ENCODE measurements at regions not wholly inside any gene's neighbourhood (a gene's known extent, or its start where the extent isn't known, plus 50 kb on each side); places are given as distances from the start of the nearest gene placed in this dataset.

GRCh38 chr2:4549666-4550210 is 846.4 kb downstream of the DCDC2C start:
- Histone ChIP-seq H3K4me2 (no peak overlapping the region), H3K4me1 (replicated peaks; ENCODE audit: insufficient read depth) (no peaks in the 10 kb centered on the region), H3K27ac (no peak overlapping the region), H3K36me3 (ENCODE audit: low read depth) (no peaks in the 10 kb centered on the region), H3K9me3 (ENCODE audit: insufficient read depth, low read depth) (no peaks in the 10 kb centered on the region), H2AFZ (no peak overlapping the region), H3K4me3 (no peak overlapping the region), H3K9me2 (ENCODE audit: insufficient read depth) (no peaks in the 10 kb centered on the region), H4K20me1 (ENCODE audit: insufficient read depth) (no peaks in the 10 kb centered on the region), H3K27me3 (ENCODE audit: insufficient read depth, low read depth) (peaks cover 14% of the 10 kb centered on the region; the same call in 1 of the 2 replicates), H3K79me2 (ENCODE audit: low read depth) (no peaks in the 10 kb centered on the region), H3F3A (ENCODE audit: insufficient read depth, low read depth) (no peaks in the 10 kb centered on the region)
- intact Hi-C loops (cut with micrococcal nuclease; ENCODE audit: unreplicated experiment), result no loop called here
- no peak for DNase-seq
- no peak for TF ChIP-seq CTCF (conservative IDR thresholded peaks at IDR 0.05)
- no peak for TF ChIP-seq EZH2 (IDR thresholded peaks at IDR 0.05; ENCODE audit: low read depth)
- BruUV-seq (replicated peaks), result no TSS peak
- CTCF ChIA-PET, result no interaction called here
- POLR2A ChIA-PET (ENCODE audit: unreplicated experiment), result no interaction called here

- Histone ChIP-seq H3K9me2 (ENCODE audit: insufficient read depth) (no peaks in the 10 kb centered on the region), H3K4me2 (no peak overlapping the region), H3K27ac (no peak overlapping the region), H3K36me3 (ENCODE audit: low read depth) (no peaks in the 10 kb centered on the region), H3K9me3 (ENCODE audit: insufficient read depth, low read depth) (no peaks in the 10 kb centered on the region), H4K20me1 (ENCODE audit: insufficient read depth) (no peaks in the 10 kb centered on the region), H3K79me2 (ENCODE audit: low read depth) (no peaks in the 10 kb centered on the region), H3K27me3 (ENCODE audit: insufficient read depth, low read depth) (peaks cover 14% of the 10 kb centered on the region; the same call in 1 of the 2 replicates), H2AFZ (no peak overlapping the region), H3K4me1 (replicated peaks; ENCODE audit: insufficient read depth) (no peaks in the 10 kb centered on the region), H3K4me3 (no peak overlapping the region), H3F3A (ENCODE audit: insufficient read depth, low read depth) (no peaks in the 10 kb centered on the region)
- no peak for TF ChIP-seq EZH2 (IDR thresholded peaks at IDR 0.05; ENCODE audit: low read depth)
- intact Hi-C loops (cut with micrococcal nuclease; ENCODE audit: unreplicated experiment), result no loop called here
- CTCF ChIA-PET, result no interaction called here
- POLR2A ChIA-PET (ENCODE audit: unreplicated experiment), result no interaction called here
- BruUV-seq (replicated peaks), result no TSS peak
- DNase-seq, result no peak
These were observed 848.5 kb downstream of the DCDC2C start for GRCh38 chr2:4551691-4552474.

DNA sequence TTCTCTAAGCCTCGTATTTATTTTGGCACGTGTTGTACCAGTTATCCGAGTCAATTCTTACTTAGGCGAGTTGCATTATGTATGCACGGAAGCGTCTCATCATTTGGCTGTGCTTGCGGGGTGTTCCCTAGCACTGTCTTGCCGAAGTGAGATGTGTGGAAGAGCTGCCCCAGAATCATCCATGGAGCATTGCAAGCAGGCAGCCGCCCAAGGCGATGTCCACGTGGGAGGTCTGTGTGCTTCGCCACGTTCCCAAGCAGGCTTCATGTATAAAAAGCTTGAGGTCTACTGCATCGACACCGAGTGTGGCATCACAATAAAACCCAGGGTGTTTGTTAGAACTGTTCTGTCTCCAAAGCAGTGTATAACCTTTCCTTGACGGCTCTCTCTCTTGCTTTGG is 849.9 kb downstream of the DCDC2C start:
- Histone ChIP-seq H3K27me3 (ENCODE audit: insufficient read depth, low read depth) (peaks cover 14% of the 10 kb centered on the region; the same call in 1 of the 2 replicates), H2AFZ (no peak overlapping the region), H3F3A (ENCODE audit: insufficient read depth, low read depth) (no peaks in the 10 kb centered on the region), H3K79me2 (ENCODE audit: low read depth) (no peaks in the 10 kb centered on the region), H3K4me1 (replicated peaks; ENCODE audit: insufficient read depth) (no peaks in the 10 kb centered on the region), H3K9me2 (ENCODE audit: insufficient read depth) (no peaks in the 10 kb centered on the region), H3K9me3 (ENCODE audit: insufficient read depth, low read depth) (no peaks in the 10 kb centered on the region), H3K4me2 (no peak overlapping the region), H3K4me3 (no peak overlapping the region), H3K36me3 (ENCODE audit: low read depth) (no peaks in the 10 kb centered on the region), H3K27ac (no peak overlapping the region), H4K20me1 (ENCODE audit: insufficient read depth) (no peaks in the 10 kb centered on the region)
- no TSS peak for BruUV-seq (replicated peaks)
- no peak for TF ChIP-seq CTCF (conservative IDR thresholded peaks at IDR 0.05)
- no peak for TF ChIP-seq EZH2 (IDR thresholded peaks at IDR 0.05; ENCODE audit: low read depth)
- CTCF ChIA-PET, result no interaction called here
- no peak for DNase-seq
- POLR2A ChIA-PET (ENCODE audit: unreplicated experiment), result no interaction called here
- intact Hi-C loops (cut with micrococcal nuclease; ENCODE audit: unreplicated experiment), result no loop called here
